HEK293T (cell line): ENCODE measurements at regions not wholly inside any gene's neighbourhood (a gene's known extent, or its start where the extent isn't known, plus 50 kb on each side); places are given as distances from the start of the nearest gene placed in this dataset.
"Not testable (repeated sequence)": the region's sequence is repeated elsewhere in the genome, so short reads cannot be mapped to it uniquely, and the experiment has no call there.

Source experiments
- CTCF ChIA-PET: fragments of 350-600 bp; formaldehyde crosslinking; extraction: SDS; loops from one replicate; lab custom pipeline; 2021; ENCODE audit warnings: antibody characterized with exemption, inconsistent platforms; lab: Yijun Ruan, JAX
- POLR2A ChIA-PET: fragments of 350-600 bp; formaldehyde crosslinking; extraction: SDS; loops from one replicate; lab custom pipeline; 2020; ENCODE audit warnings: antibody characterized with exemption, inconsistent platforms; lab: Yijun Ruan, JAX
- DNase-seq: peaks from one replicate; pipeline ENCODE4 v3.0.0; 2012; ENCODE audit warnings: mixed read lengths; ENCODE audit errors: extremely low spot score
- ARNT ChIP-seq: fragments of 450-650 bp; IDR thresholded peaks from 2 replicates; pipeline ENCODE4 v1.6.1; 2017; ENCODE audit warnings: mild to moderate bottlenecking
- BHLHE40 ChIP-seq: fragments of 450-650 bp; IDR thresholded peaks from 2 replicates; pipeline ENCODE4 v1.6.1; 2016; ENCODE audit warnings: mild to moderate bottlenecking, moderate library complexity, borderline replicate concordance
- CTBP1 ChIP-seq: fragments of 450-650 bp; IDR thresholded peaks from 2 replicates; pipeline ENCODE4 v1.6.1; 2016; ENCODE audit warnings: borderline replicate concordance
- ELF4 ChIP-seq: fragments of 450-650 bp; IDR thresholded peaks from 2 replicates; pipeline ENCODE4 v1.6.1; 2017; ENCODE audit warnings: antibody characterized with exemption
- FOXA1 ChIP-seq: fragments of 450-650 bp; IDR thresholded peaks from 2 replicates; pipeline ENCODE4 v1.6.1; 2016; ENCODE audit warnings: mild to moderate bottlenecking
- FOXK2 ChIP-seq: fragments of 450-650 bp; IDR thresholded peaks from 2 replicates; pipeline ENCODE4 v1.6.1; 2016; ENCODE audit warnings: mild to moderate bottlenecking
- FOXM1 ChIP-seq: fragments of 450-650 bp; IDR thresholded peaks from 2 replicates; pipeline ENCODE4 v1.6.1; 2017; ENCODE audit warnings: mild to moderate bottlenecking, borderline replicate concordance
- HDGF ChIP-seq: fragments of 450-650 bp; IDR thresholded peaks from 2 replicates; pipeline ENCODE4 v1.6.1; 2017; ENCODE audit warnings: antibody characterized with exemption, borderline replicate concordance
- L3MBTL2 ChIP-seq: fragments of 450-650 bp; conservative IDR thresholded peaks from 2 replicates; pipeline ENCODE4 v1.6.1; 2016; ENCODE audit warnings: mild to moderate bottlenecking
- LEF1 ChIP-seq: fragments of 450-650 bp; IDR thresholded peaks from 2 replicates; pipeline ENCODE4 v1.6.1; 2017; ENCODE audit warnings: mild to moderate bottlenecking, borderline replicate concordance
- NFRKB ChIP-seq: fragments of 450-650 bp; IDR thresholded peaks from 2 replicates; pipeline ENCODE4 v1.6.1; 2016; ENCODE audit warnings: mild to moderate bottlenecking, moderate library complexity
- SP1 ChIP-seq: fragments of 450-650 bp; IDR thresholded peaks from 2 replicates; pipeline ENCODE4 v1.6.1; 2017
- SUZ12 ChIP-seq: fragments of 450-650 bp; IDR thresholded peaks from 2 replicates; pipeline ENCODE4 v1.6.1; 2016; ENCODE audit warnings: mild to moderate bottlenecking
- TARDBP ChIP-seq: fragments of 450-650 bp; IDR thresholded peaks from 2 replicates; pipeline ENCODE4 v1.6.1; 2016
- ZNF384 ChIP-seq: fragments of 450-650 bp; IDR thresholded peaks from 2 replicates; pipeline ENCODE4 v1.6.1; 2016
- TF ChIP-seq, protein P1 (sequence below): fragments of 450-650 bp; IDR thresholded peaks from 2 replicates; pipeline ENCODE4 v1.6.1; 2016

DNA sequence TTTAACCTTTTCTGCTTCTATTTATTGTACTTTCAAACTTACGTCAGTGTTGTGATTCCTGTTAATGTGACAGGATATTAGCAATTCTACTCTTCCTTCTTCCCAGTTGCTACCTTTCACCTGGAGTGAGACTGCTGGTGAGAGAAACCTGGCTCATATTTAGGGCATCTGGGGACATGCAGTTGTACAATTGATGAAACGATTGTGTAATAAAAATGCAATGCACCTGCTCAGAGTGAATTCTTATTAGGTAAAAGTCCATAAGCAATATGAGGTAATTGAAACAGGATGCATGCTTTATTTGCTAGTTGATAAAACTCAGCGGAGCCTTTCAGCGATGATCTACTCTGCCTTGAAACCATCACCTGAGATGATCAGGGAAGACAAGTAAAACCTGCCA, 116.1 kb upstream of the FBXO33 start:
- ChIA-PET CTCF (no interaction called here), POLR2A (no interaction called here)
- TF ChIP-seq TARDBP (no peak), CTBP1 (no peak), ARNT (no peak), BHLHE40 (no peak), L3MBTL2 (no peak), NFRKB (no peak), FOXM1 (no peak), SP1 (no peak), LEF1 (no peak), ELF4 (no peak), HDGF (no peak), FOXA1 (no peak), ZNF384 (no peak), SUZ12 (no peak), FOXK2 (no peak)
- TF ChIP-seq, protein P1, sequence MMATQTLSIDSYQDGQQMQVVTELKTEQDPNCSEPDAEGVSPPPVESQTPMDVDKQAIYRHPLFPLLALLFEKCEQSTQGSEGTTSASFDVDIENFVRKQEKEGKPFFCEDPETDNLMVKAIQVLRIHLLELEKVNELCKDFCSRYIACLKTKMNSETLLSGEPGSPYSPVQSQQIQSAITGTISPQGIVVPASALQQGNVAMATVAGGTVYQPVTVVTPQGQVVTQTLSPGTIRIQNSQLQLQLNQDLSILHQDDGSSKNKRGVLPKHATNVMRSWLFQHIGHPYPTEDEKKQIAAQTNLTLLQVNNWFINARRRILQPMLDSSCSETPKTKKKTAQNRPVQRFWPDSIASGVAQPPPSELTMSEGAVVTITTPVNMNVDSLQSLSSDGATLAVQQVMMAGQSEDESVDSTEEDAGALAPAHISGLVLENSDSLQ, result no peak
- DNase-seq, result no peak

DNA sequence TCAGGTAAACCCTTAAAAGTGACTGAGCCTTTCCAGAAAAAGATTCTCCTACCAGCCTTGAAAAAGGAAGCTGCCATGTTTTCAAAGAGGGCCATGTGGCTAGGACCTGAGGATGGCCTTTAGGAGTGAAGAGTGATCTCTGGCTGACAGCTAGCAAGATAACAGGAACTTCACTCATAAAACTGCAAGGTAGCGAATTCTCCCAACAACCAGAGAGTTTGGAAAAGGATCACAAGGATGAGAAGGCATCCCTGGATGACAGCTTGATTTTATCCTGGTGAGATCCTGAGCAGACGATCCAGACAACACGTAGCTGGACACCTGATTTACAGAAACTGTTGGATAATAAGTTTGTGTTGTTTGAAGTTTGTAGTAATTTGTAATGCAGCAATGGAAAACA, 115.6 kb upstream of the FBXO33 start:
- CTCF ChIA-PET, result no interaction called here
- TF ChIP-seq TARDBP (no peak), L3MBTL2 (no peak), FOXA1 (no peak), SP1 (no peak), FOXK2 (no peak), HDGF (no peak), LEF1 (no peak), ELF4 (no peak), BHLHE40 (no peak), ZNF384 (no peak)
- TF ChIP-seq, protein P1, result no peak
- POLR2A ChIA-PET, result no interaction called here
- no peak for DNase-seq

DNA sequence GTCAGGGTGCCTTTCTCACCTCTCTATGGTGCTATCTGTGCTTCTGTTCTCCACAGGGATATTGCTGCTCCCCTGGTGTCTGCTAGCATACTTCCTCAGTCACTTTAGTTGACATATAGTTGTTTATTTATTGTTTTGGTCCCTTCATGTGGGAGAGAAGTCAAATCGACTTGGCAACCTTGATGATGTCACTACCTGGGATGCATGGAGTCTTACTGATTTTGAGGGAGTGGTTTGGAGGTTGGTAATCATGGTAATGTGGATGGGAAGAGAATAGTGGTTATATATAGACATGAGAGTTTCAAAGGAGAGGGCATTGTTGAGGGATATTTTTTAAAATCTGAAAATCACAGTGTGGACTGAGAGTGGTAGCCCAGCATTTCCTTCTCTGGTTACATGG, 73.6 kb upstream of the FBXO33 start:
- POLR2A ChIA-PET, result no interaction called here
- TF ChIP-seq HDGF (no peak), ELF4 (no peak), ARNT (no peak), BHLHE40 (no peak), FOXA1 (no peak), SUZ12 (no peak), CTBP1 (no peak), NFRKB (no peak), ZNF384 (no peak), FOXM1 (no peak), FOXK2 (no peak), LEF1 (no peak), L3MBTL2 (no peak), TARDBP (no peak), SP1 (no peak)
- TF ChIP-seq, protein P1, result no peak
- CTCF ChIA-PET, result no interaction called here
- no peak for DNase-seq

DNA sequence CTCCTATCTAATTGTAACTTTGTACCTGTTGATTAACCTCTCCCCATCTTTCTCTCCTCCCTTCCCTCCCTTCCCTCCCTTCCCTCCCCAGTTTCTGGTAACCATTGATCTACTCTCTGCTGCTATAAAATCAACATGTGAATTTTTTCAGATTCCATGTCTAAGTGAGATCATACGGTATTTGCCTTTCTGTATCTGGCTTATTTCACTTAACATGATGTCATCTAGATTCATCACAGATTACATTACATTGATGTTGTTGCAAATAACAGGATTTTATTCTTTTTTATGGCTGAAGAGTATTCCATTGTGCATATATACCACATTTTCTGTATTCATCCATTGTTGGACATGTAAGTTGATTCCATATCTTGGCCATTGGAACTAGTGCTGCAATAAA, 68.0 kb upstream of the FBXO33 start:
- no peak for DNase-seq
- ChIA-PET POLR2A (no interaction called here), CTCF (no interaction called here)
- TF ChIP-seq SP1 (no peak), NFRKB (no peak), TARDBP (no peak)

DNA sequence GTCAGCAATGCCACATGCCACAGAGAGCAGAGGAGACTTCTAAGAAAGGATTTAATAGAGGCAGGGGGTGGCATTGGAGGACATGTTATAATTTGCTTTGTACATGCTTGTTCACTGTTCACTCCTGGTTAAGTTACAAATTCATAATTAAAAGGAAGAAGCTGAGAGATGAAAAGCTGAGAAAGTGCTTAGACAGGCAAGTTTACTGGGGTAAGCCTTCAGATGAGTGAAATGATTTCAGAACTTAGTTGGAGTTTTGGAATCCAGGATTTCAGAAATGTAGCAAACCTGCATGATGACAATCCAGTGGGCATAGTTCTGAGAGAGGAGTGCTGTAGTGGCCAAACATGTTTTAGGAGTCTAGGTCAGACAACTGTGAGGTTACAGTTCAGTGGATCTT, 67.3 kb upstream of the FBXO33 start:
- ChIA-PET CTCF (no interaction called here), POLR2A (no interaction called here)
- TF ChIP-seq CTBP1 (no peak), LEF1 (no peak), ELF4 (no peak), FOXA1 (no peak), ARNT (no peak), TARDBP (no peak), FOXM1 (no peak), BHLHE40 (no peak), ZNF384 (no peak), SP1 (no peak), FOXK2 (no peak), SUZ12 (no peak), NFRKB (no peak), HDGF (no peak), L3MBTL2 (no peak)
- TF ChIP-seq, protein P1, result no peak
- DNase-seq, result no peak

DNA sequence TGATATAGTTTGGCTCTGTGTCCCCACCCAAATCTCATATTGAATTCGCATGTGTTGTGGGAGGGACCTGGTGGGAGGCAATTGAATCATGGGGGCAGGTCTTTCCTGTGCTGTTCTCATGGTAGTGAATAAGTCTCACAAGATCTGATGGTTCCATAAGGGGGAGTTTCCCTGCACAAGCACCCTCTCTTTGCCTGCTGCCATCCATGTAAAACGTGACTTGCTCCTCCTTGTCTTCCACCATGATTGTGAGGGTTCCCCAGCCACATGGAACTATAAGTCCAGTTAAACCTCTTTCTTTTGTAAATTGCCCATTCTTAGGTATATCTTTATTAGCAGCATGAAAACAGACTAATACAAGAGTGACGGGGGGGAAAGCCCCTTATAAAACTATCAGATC, 65.4 kb upstream of the FBXO33 start:
- CTCF ChIA-PET, DNase-seq, POLR2A ChIA-PET: not testable (repeated sequence)
